GM12878 (cell line): ENCODE measurements at regions not wholly inside any gene's neighbourhood (a gene's known extent, or its start where the extent isn't known, plus 50 kb on each side); places are given as distances from the start of the nearest gene placed in this dataset.

Source experiments
- CBX5 ChIP-seq: sonication (generic); IDR thresholded peaks from 2 replicates; pipeline ENCODE4 v1.6.1; 2016; ENCODE audit warnings: low read depth, moderate library complexity, mild to moderate bottlenecking, inconsistent platforms
- CTCF ChIP-seq, 3 experiments: IDR thresholded peaks in 2 of 3; conservative IDR thresholded peaks in 1 of 3; 2 replicates each; pipeline ENCODE4 v1.5.1; 2011; ENCODE audit warnings: low read depth in 3 of 3, low read length in 3 of 3, mild to moderate bottlenecking in 3 of 3, control low read depth in 2 of 3, moderate library complexity in 2 of 3, inconsistent platforms in 1 of 3, mixed read lengths in 1 of 3; ENCODE audit not compliant: control insufficient read depth in 2 of 3, insufficient read depth in 1 of 3; ENCODE audit errors: extremely low read depth in 1 of 3
- EP300 ChIP-seq, 2 experiments: fragments of 150-350 bp in 1 of 2; IDR thresholded peaks; 2 replicates each; pipeline ENCODE4 v1.6.1; 2011 to 2012; ENCODE audit warnings: low read depth in 2 of 2, low read length in 2 of 2, borderline replicate concordance in 1 of 2, improper control_type of control experiment in 1 of 2, inconsistent platforms in 1 of 2; ENCODE audit not compliant: control insufficient read depth in 1 of 2
- ESRRA ChIP-seq: IDR thresholded peaks from 2 replicates; pipeline ENCODE4 v1.6.1; 2012; ENCODE audit warnings: mild to moderate bottlenecking, low read length, improper control_type of control experiment
- FOXK2 ChIP-seq: fragments of 450-650 bp; IDR thresholded peaks from 2 replicates; pipeline ENCODE4 v1.6.1; 2017; ENCODE audit warnings: mild to moderate bottlenecking, moderate library complexity
- GABPA ChIP-seq: IDR thresholded peaks from 2 replicates; pipeline ENCODE4 v1.6.1; 2014; ENCODE audit warnings: antibody characterized with exemption, low read depth, mild to moderate bottlenecking, inconsistent platforms
- IRF4 ChIP-seq: IDR thresholded peaks from 2 replicates; pipeline ENCODE4 v1.6.1; 2011; ENCODE audit warnings: low read depth, low read length
- NR2C1 ChIP-seq: fragments of 450-650 bp; IDR thresholded peaks from 2 replicates; pipeline ENCODE4 v1.6.1; 2017; ENCODE audit warnings: antibody characterized with exemption, mild to moderate bottlenecking, moderate library complexity
- RCOR1 ChIP-seq: conservative IDR thresholded peaks from 2 replicates; pipeline ENCODE4 v1.6.1; 2012; ENCODE audit warnings: low read depth, low read length, improper control_type of control experiment
- REST ChIP-seq: IDR thresholded peaks from 2 replicates; pipeline ENCODE4 v1.6.1; 2012; ENCODE audit warnings: mild to moderate bottlenecking, low read depth, low read length
- SMC3 ChIP-seq: IDR thresholded peaks from 2 replicates; pipeline ENCODE4 v1.6.1; 2011; ENCODE audit warnings: low read length, improper control_type of control experiment, borderline replicate concordance
- STAT3 ChIP-seq: IDR thresholded peaks from 2 replicates; pipeline ENCODE4 v1.6.1; 2011; ENCODE audit warnings: low read depth, low read length, improper control_type of control experiment
- SUPT20H ChIP-seq: IDR thresholded peaks from 2 replicates; pipeline ENCODE4 v1.6.1; 2011; ENCODE audit warnings: low read depth, mild to moderate bottlenecking, low read length, moderate library complexity, borderline replicate concordance; ENCODE audit not compliant: control insufficient read depth
- ZBTB4 ChIP-seq: fragments of 450-650 bp; formaldehyde crosslinking; IDR thresholded peaks from 2 replicates; pipeline ENCODE4 v1.4.0; 2022; ENCODE audit warnings: mild to moderate bottlenecking, moderate library complexity

- TF ChIP-seq CTCF (IDR thresholded peaks at IDR 0.05 in 2 of 3, conservative IDR thresholded peaks at IDR 0.05 in 1 of 3; ENCODE audit: control insufficient read depth in 2 of 3, extremely low read depth in 1 of 3, insufficient read depth in 1 of 3, low read depth in 3 of 3, low read length in 3 of 3): no peak
- TF ChIP-seq RCOR1: no peak
- TF ChIP-seq STAT3: no peak
- no peak for TF ChIP-seq NR2C1
- TF ChIP-seq IRF4: no peak
- TF ChIP-seq REST: no peak
- no peak for TF ChIP-seq CBX5
- TF ChIP-seq SMC3: no peak
- no peak for TF ChIP-seq EP300 (IDR thresholded peaks at IDR 0.05; ENCODE audit: borderline replicate concordance in 1 of 2, control insufficient read depth in 1 of 2, low read depth in 2 of 2, low read length in 2 of 2)
- TF ChIP-seq ESRRA: no peak
- no peak for TF ChIP-seq SUPT20H
- no peak for TF ChIP-seq GABPA
- no peak for TF ChIP-seq ZBTB4
- TF ChIP-seq FOXK2: no peak
These were observed 345.0 kb downstream of the SLC16A7 start for GRCh38 chr12:59940631-59941342.
